WTC11 (cell line): ENCODE measurements at regions not wholly inside any gene's neighbourhood (a gene's known extent, or its start where the extent isn't known, plus 50 kb on each side); places are given as distances from the start of the nearest gene placed in this dataset.

Source experiments
- ATAC-seq: fragments of 200-7000 bp; cut with Tn5 transposase; 2 replicates; pipeline ENCODE4 v1.10.0; 2021; ENCODE audit warnings: mild to moderate bottlenecking, moderate library complexity
- CTCF ChIA-PET: fragments of 300-600 bp; sonication (Branson Sonifier 250); formaldehyde crosslinking; loops from one replicate; lab custom pipeline; 2021; ENCODE audit warnings: antibody characterized with exemption; lab: Charles Lee
- POLR2A ChIA-PET: fragments of 350-600 bp; sonication (Branson Sonifier 250); formaldehyde crosslinking; loops from one replicate; lab custom pipeline; 2021; ENCODE audit warnings: antibody characterized with exemption; lab: Charles Lee
- DNase-seq: peaks from one replicate; pipeline ENCODE4 v3.0.0; 2021; ENCODE audit warnings: low spot score
- H3K27ac Mint-ChIP-seq: 2 replicates; pipeline ENCODE4 v1.8.0; 2021; ENCODE audit warnings: mixed read lengths
- H3K27me3 Mint-ChIP-seq: 2 replicates; pipeline ENCODE4 v1.8.0; 2021; ENCODE audit warnings: low read depth, mild to moderate bottlenecking, moderate library complexity, mixed read lengths
- H3K36me3 Mint-ChIP-seq: 2 replicates; pipeline ENCODE4 v1.8.0; 2021; ENCODE audit warnings: mixed read lengths
- H3K4me1 Mint-ChIP-seq: 2 replicates; pipeline ENCODE4 v1.8.0; 2022; ENCODE audit warnings: mixed read lengths
- H3K4me3 Mint-ChIP-seq: 2 replicates; pipeline ENCODE4 v1.8.0; 2021; ENCODE audit warnings: mild to moderate bottlenecking, moderate library complexity, mixed read lengths
- H3K9me3 Mint-ChIP-seq: 2 replicates; pipeline ENCODE4 v1.8.0; 2021; ENCODE audit warnings: mixed read lengths
- ATF3 ChIP-seq: sonication (generic); formaldehyde crosslinking; conservative IDR thresholded peaks from 2 replicates; pipeline ENCODE4 v1.8.1; 2022; ENCODE audit warnings: mild to moderate bottlenecking, missing genetic modification reagents
- CTCF ChIP-seq: fragments of 200-600 bp; IDR thresholded peaks from 2 replicates; pipeline ENCODE4 v1.8.0; 2022; ENCODE audit warnings: antibody characterized with exemption
- E2F1 ChIP-seq: sonication (generic); formaldehyde crosslinking; IDR thresholded peaks from 2 replicates; pipeline ENCODE4 v1.8.0; 2022; ENCODE audit warnings: mild to moderate bottlenecking, missing genetic modification reagents
- ETV6 ChIP-seq: sonication (generic); formaldehyde crosslinking; IDR thresholded peaks from 2 replicates; pipeline ENCODE4 v1.8.1; 2022; ENCODE audit warnings: mild to moderate bottlenecking, missing genetic modification reagents
- FOXK1 ChIP-seq: sonication (generic); formaldehyde crosslinking; IDR thresholded peaks from 2 replicates; pipeline ENCODE4 v1.8.0; 2022; ENCODE audit warnings: mild to moderate bottlenecking, moderate library complexity, missing genetic modification reagents
- IRF1 ChIP-seq: sonication (generic); formaldehyde crosslinking; IDR thresholded peaks from 2 replicates; pipeline ENCODE4 v1.8.0; 2023; ENCODE audit warnings: missing genetic modification reagents
- JAZF1 ChIP-seq: fragments of 250-450 bp; sonication (Bioruptor Pico); IDR thresholded peaks from 2 replicates; pipeline ENCODE4 v1.9.0; 2021; ENCODE audit warnings: moderate library complexity, mild to moderate bottlenecking, inconsistent platforms
- JUN ChIP-seq: sonication (generic); formaldehyde crosslinking; IDR thresholded peaks from 2 replicates; pipeline ENCODE4 v1.8.0; 2023; ENCODE audit warnings: mild to moderate bottlenecking, missing genetic modification reagents
- KAT7 ChIP-seq: sonication (generic); formaldehyde crosslinking; IDR thresholded peaks from 2 replicates; pipeline ENCODE4 v1.8.1; 2023; ENCODE audit warnings: missing genetic modification reagents, mild to moderate bottlenecking, borderline replicate concordance
- MLX ChIP-seq: sonication (generic); formaldehyde crosslinking; IDR thresholded peaks from 2 replicates; pipeline ENCODE4 v1.8.1; 2023; ENCODE audit warnings: mild to moderate bottlenecking, missing genetic modification reagents, moderate library complexity
- OVOL2 ChIP-seq: fragments of 250-450 bp; sonication (Bioruptor Pico); IDR thresholded peaks from 2 replicates; pipeline ENCODE4 v1.9.0; 2021; ENCODE audit warnings: mild to moderate bottlenecking, borderline replicate concordance
- PRDM15 ChIP-seq: sonication (generic); formaldehyde crosslinking; IDR thresholded peaks from 2 replicates; pipeline ENCODE4 v1.8.0; 2022; ENCODE audit warnings: missing genetic modification reagents
- RELA ChIP-seq: sonication (generic); formaldehyde crosslinking; IDR thresholded peaks from 2 replicates; pipeline ENCODE4 v1.8.1; 2022; ENCODE audit warnings: missing genetic modification reagents, mild to moderate bottlenecking, borderline replicate concordance
- SMAD3 ChIP-seq: sonication (generic); formaldehyde crosslinking; IDR thresholded peaks from 2 replicates; pipeline ENCODE4 v1.8.0; 2022; ENCODE audit warnings: missing genetic modification reagents, mild to moderate bottlenecking, borderline replicate concordance
- ZBTB21 ChIP-seq: sonication (generic); formaldehyde crosslinking; IDR thresholded peaks from 2 replicates; pipeline ENCODE4 v1.8.1; 2023; ENCODE audit warnings: mild to moderate bottlenecking, missing genetic modification reagents, borderline replicate concordance
- ZNF121 ChIP-seq: sonication (generic); formaldehyde crosslinking; IDR thresholded peaks from 2 replicates; pipeline ENCODE4 v1.8.0; 2023; ENCODE audit warnings: missing genetic modification reagents
- ZNF138 ChIP-seq: sonication (generic); formaldehyde crosslinking; conservative IDR thresholded peaks from 2 replicates; pipeline ENCODE4 v1.8.1; 2022; ENCODE audit warnings: mild to moderate bottlenecking, moderate library complexity, missing genetic modification reagents
- ZNF416 ChIP-seq: fragments of 250-450 bp; sonication (Bioruptor Pico); IDR thresholded peaks from 2 replicates; pipeline ENCODE4 v1.9.0; 2021; ENCODE audit warnings: mild to moderate bottlenecking, inconsistent platforms
- ZNF512 ChIP-seq: sonication (generic); formaldehyde crosslinking; IDR thresholded peaks from 2 replicates; pipeline ENCODE4 v1.8.1; 2022; ENCODE audit warnings: missing genetic modification reagents, borderline replicate concordance
- ZNF532 ChIP-seq: fragments of 250-450 bp; sonication (Bioruptor Pico); IDR thresholded peaks from 2 replicates; pipeline ENCODE4 v1.9.0; 2021; ENCODE audit warnings: mild to moderate bottlenecking, borderline replicate concordance

GRCh38 chr1:78348496-78349284 is 142.1 kb upstream of the PTGFR start:
- H3K36me3 Mint-ChIP-seq = no peaks in the 10 kb centered on the region
- H3K9me3 Mint-ChIP-seq = no peaks in the 10 kb centered on the region
- no peaks in the 10 kb centered on the region for H3K4me1 Mint-ChIP-seq
- no peak overlapping the region for H3K4me3 Mint-ChIP-seq
- ATAC-seq = no peak
- TF ChIP-seq IRF1 = no peak
- no peak for TF ChIP-seq KAT7 (CRISPR knock-in tag)
- no peak for TF ChIP-seq SMAD3 (CRISPR knock-in tag)
- TF ChIP-seq ZNF532 (CRISPR knock-in tag) = no peak
- TF ChIP-seq ETV6 = no peak
- no peak for TF ChIP-seq FOXK1 (CRISPR knock-in tag)
- TF ChIP-seq ZBTB21 = no peak
- no peak for TF ChIP-seq JAZF1
- no peak for TF ChIP-seq E2F1 (CRISPR knock-in tag)
- TF ChIP-seq MLX = no peak
- no peak for TF ChIP-seq ZNF121 (CRISPR knock-in tag)
- TF ChIP-seq ZNF416 (CRISPR knock-in tag) = no peak
- no peak for TF ChIP-seq ZNF512 (CRISPR knock-in tag)
- TF ChIP-seq RELA (CRISPR knock-in tag) = no peak
- TF ChIP-seq OVOL2 = no peak
- TF ChIP-seq ZNF138 = no peak
- ChIA-PET CTCF (interaction anchor here (1.0 kb wide), 1 partner anchor 15 kb away, joined by 6 read pairs; no protein-coding TSS in a partner anchor), POLR2A (no interaction called here)
- H3K27ac Mint-ChIP-seq = no peak overlapping the region
- no peak for DNase-seq
- peaks cover 13% of the 10 kb centered on the region for H3K27me3 Mint-ChIP-seq

GRCh38 chr1:78351551-78352216 is 139.1 kb upstream of the PTGFR start:
- no peak for ATAC-seq
- Mint-ChIP-seq H3K4me3 (no peak overlapping the region), H3K27me3 (peaks cover 13% of the 10 kb centered on the region), H3K27ac (no peak overlapping the region), H3K9me3 (no peaks in the 10 kb centered on the region), H3K36me3 (no peaks in the 10 kb centered on the region), H3K4me1 (no peaks in the 10 kb centered on the region)
- CTCF ChIA-PET = interaction anchor here (1.2 kb wide), 1 partner anchor 256 kb away, joined by 3 read pairs; no protein-coding TSS in a partner anchor
- DNase-seq = no peak
- POLR2A ChIA-PET = no interaction called here
- TF ChIP-seq JUN (CRISPR knock-in tag) (no peak), CTCF (no peak), ATF3 (CRISPR knock-in tag) (no peak), PRDM15 (CRISPR knock-in tag) (no peak), ETV6 (no peak)
